SKM-1 treated with dmso at 0.1 percent for 144 hours (cell line): ENCODE measurements at regions not wholly inside any gene's neighbourhood (a gene's known extent, or its start where the extent isn't known, plus 50 kb on each side); places are given as distances from the start of the nearest gene placed in this dataset.
A peak's percentile ranks its signal among the peaks of the same experiment; 100 is the strongest.

ENCODE experiments used
- DNase-seq: peaks from one replicate; lab custom pipeline; 2025; ENCODE audit not compliant: unreplicated experiment; lab: John Stamatoyannopoulos, UW

GRCh38 chrX:34873500-34874225, 68.9 kb upstream of the FAM47B start:
- peak; percentile 31 for DNase-seq

- no peak for DNase-seq
Measured at GRCh38 chrX:34874763-34875162, 67.8 kb upstream of the FAM47B start.

DNA sequence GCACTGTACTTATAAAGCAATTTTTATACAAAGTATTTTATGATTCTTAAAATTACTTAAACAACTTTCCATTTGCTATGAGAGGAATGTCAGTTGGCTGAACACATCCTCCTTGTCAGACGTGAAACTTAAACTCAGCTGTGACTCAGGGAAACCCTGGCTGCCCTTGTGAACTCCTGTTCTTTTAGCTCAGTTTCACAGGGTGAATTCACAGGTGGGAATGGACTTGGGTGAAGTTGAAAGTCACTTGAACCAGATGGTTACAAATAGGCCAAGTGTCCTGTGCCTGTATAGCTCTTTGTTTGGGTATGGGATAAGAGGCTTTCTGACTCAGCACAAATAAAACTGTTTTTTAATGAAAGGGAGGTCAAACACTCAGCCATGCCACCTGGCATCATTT, 67.4 kb upstream of the FAM47B start:
- DNase-seq = no peak

- DNase-seq = no peak
Measured at GRCh38 chrX:34877436-34877835, 65.2 kb upstream of the FAM47B start.

DNA sequence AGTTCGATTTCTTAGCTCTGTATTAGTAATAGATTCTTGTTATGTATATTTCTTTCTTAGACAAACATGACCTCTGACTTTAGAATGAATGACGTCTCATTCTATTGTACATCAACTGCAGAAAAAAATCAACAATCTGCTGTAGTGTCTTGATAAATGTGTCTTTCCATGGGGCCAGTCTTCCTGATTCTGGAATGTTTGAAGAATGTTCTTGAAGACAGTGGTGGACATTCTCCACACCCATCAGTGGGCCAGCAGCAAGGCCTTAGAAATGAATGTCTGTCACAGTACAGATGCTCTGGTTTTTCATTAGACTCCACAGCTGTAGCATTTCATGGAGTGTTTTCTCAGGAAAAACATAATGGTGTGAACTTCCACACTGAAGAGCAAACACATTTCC, 63.2 kb upstream of the FAM47B start:
- no peak for DNase-seq

DNA sequence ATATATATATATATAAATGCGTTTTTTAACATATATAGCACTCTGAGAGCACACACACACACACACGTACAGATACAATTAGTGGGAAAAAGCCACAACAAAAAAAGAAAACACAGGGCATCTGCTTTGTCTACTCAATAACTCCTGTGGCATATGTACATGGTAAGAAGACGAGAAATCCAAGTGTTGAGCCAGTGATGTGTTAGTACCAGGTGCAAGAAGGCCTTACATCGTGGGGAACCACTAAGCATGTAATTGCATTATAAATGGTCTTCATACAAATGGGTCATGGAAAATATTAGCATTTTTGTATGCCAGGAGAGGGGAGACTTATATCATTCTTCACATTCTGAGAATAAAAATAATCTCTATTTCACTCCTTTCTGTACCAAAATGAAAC, 62.7 kb upstream of the FAM47B start:
- DNase-seq = no peak

DNA sequence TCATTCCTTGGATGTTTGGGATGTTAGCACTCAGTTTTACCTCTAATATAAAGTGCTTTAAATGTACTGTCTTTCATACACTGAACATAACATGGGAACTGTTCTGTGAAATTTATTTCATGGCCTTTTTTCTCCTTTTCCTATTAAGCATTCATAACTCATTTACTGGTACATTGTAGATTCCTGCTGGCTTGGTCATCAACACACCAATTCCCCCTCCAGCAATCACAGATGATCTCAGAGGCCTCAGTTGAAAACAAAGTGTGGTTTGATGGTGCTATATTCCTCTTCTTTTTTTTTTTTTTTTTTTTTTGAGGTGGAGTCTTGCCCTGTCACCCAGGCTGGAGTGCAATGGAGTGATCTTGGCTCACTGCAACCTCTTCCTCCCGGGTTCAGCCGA, 61.9 kb upstream of the FAM47B start:
- DNase-seq = no peak

DNA sequence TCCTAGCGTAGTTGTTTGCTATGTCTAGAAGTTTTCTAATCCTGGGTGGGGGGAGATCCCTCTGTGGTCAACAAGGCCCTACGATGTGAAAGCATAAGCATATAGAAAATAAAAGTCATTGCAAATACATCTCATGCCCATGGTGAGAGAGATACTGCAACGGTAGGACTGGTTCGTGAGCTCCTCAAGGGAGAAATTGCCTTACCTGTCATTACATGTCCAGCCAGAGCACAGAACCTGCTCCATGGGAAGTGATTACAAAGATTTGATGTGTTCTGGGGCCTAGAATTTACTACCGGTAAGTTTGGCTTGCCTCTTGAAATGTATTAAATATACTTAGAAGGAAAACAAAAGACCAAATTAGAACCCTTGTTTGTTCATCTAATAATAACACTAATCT, 60.9 kb upstream of the FAM47B start:
- DNase-seq = no peak

DNA sequence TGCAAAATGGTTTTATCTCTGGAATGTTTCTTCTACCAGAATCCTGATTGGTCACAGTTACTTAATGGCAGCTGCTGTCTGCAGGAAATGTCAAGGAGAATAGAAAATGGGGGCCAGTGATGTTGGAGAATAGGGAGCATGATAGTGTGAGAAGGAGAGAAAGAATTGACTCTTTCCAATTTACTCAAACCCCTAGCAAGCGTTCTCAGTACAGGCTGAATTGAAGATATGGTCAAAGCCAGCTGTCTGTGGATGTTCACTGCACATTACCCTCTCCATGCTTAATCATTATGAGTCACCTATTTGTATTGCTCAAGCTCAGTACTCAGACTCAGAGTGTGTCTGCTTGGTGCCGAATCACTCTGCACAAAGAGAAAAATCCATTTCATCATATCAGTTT, 57.8 kb upstream of the FAM47B start:
- no peak for DNase-seq

DNA sequence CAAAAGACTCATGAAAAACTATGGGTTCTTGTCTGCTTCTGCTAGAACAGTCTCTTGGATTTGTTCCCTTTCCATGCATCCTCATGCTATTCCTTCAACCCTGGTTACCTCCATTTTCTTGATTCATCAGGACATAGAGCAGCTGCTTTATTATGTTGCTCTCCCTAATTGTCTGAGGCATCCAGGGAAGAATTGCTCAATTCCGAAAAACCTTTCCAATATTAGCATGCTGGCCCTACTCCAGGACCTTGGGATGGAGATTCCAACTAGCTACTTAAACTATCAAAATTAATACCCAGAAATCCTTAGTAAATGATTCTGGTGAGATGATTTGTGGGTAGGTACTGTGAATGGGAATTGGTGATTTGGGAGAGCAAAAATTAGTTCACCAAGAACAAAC, 56.6 kb upstream of the FAM47B start:
- DNase-seq = no peak

- DNase-seq = no peak
Measured at GRCh38 chrX:34891391-34891790, 51.2 kb upstream of the FAM47B start.
